Neural crest cell (in vitro differentiated cells): ENCODE measurements at regions not wholly inside any gene's neighbourhood (a gene's known extent, or its start where the extent isn't known, plus 50 kb on each side); places are given as distances from the start of the nearest gene placed in this dataset.

Source experiments
- DNase-seq: peaks from one replicate; pipeline ENCODE4 v3.0.0; 2021; ENCODE audit warnings: low read depth, mixed read lengths, low spot score
- H3K27ac Mint-ChIP-seq: one replicate; pipeline ENCODE4 v1.8.0; 2021; ENCODE audit warnings: mild to moderate bottlenecking, mixed read lengths; ENCODE audit not compliant: unreplicated experiment
- H3K27me3 Mint-ChIP-seq: 2 replicates; pipeline ENCODE4 v1.8.0; 2021; ENCODE audit warnings: low read depth, mild to moderate bottlenecking, mixed read lengths
- H3K36me3 Mint-ChIP-seq: 2 replicates; pipeline ENCODE4 v1.8.0; 2021; ENCODE audit warnings: low read depth, mild to moderate bottlenecking, mixed read lengths
- H3K4me1 Mint-ChIP-seq: 2 replicates; pipeline ENCODE4 v1.8.0; 2021; ENCODE audit warnings: mixed read lengths
- H3K4me3 Mint-ChIP-seq: one replicate; pipeline ENCODE4 v1.8.0; 2021; ENCODE audit warnings: mild to moderate bottlenecking, mixed read lengths
- H3K9me3 Mint-ChIP-seq: 2 replicates; pipeline ENCODE4 v1.8.0; 2021; ENCODE audit warnings: mixed read lengths
- TF ChIP-seq, protein P1 (sequence below): fragments of 200-600 bp; sonication (generic); conservative IDR thresholded peaks from 2 replicates; pipeline ENCODE4 v1.5.0; 2021; ENCODE audit warnings: antibody characterized with exemption, mild to moderate bottlenecking

- TF ChIP-seq, protein P1, sequence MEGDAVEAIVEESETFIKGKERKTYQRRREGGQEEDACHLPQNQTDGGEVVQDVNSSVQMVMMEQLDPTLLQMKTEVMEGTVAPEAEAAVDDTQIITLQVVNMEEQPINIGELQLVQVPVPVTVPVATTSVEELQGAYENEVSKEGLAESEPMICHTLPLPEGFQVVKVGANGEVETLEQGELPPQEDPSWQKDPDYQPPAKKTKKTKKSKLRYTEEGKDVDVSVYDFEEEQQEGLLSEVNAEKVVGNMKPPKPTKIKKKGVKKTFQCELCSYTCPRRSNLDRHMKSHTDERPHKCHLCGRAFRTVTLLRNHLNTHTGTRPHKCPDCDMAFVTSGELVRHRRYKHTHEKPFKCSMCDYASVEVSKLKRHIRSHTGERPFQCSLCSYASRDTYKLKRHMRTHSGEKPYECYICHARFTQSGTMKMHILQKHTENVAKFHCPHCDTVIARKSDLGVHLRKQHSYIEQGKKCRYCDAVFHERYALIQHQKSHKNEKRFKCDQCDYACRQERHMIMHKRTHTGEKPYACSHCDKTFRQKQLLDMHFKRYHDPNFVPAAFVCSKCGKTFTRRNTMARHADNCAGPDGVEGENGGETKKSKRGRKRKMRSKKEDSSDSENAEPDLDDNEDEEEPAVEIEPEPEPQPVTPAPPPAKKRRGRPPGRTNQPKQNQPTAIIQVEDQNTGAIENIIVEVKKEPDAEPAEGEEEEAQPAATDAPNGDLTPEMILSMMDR = no peak
Observed at GRCh38 chr2:58665154-58665553, 424.0 kb upstream of the FANCL start.

GRCh38 chr2:58664523-58665151, 423.5 kb upstream of the FANCL start:
- no peak overlapping the region for H3K27ac Mint-ChIP-seq
- no peaks in the 10 kb centered on the region for H3K9me3 Mint-ChIP-seq
- no peaks in the 10 kb centered on the region for H3K4me1 Mint-ChIP-seq

More at GRCh38 chr2:58665154-58665553, 424.0 kb upstream of the FANCL start:
- DNase-seq = no peak
- Mint-ChIP-seq H3K27me3 (no peaks in the 10 kb centered on the region), H3K36me3 (no peaks in the 10 kb centered on the region), H3K4me3 (no peak overlapping the region), H3K9me3 (no peaks in the 10 kb centered on the region), H3K27ac (no peak overlapping the region), H3K4me1 (no peaks in the 10 kb centered on the region)

DNA sequence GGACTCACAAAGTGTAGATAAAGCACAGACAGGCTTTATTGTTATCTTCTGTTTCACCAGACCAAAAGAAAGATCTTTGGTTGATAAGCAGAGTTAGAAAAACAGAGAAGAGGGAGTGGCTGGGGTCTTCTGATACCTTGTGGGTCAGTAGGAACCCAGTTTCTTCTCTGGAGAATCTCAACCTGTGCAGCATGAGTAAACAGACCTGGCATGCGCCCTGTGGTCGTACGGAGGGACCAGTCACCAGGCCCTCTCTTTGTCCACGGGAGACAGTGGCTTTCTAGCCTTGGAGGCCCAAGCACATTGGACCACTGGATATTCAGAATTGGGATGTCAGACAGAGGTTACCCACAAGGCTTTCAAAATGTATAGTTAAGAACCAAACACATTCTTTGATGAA, 418.9 kb upstream of the FANCL start:
- DNase-seq = no peak
- Mint-ChIP-seq H3K27me3 (no peaks in the 10 kb centered on the region), H3K4me1 (no peaks in the 10 kb centered on the region), H3K9me3 (no peaks in the 10 kb centered on the region), H3K36me3 (no peaks in the 10 kb centered on the region), H3K4me3 (no peak overlapping the region), H3K27ac (no peak overlapping the region)
- TF ChIP-seq, protein P1 = no peak

More at GRCh38 chr2:58664523-58665151, 423.5 kb upstream of the FANCL start:
- Mint-ChIP-seq H3K36me3 (no peaks in the 10 kb centered on the region), H3K4me3 (no peak overlapping the region), H3K27me3 (no peaks in the 10 kb centered on the region)
- DNase-seq = no peak
- TF ChIP-seq, protein P1 = no peak

DNA sequence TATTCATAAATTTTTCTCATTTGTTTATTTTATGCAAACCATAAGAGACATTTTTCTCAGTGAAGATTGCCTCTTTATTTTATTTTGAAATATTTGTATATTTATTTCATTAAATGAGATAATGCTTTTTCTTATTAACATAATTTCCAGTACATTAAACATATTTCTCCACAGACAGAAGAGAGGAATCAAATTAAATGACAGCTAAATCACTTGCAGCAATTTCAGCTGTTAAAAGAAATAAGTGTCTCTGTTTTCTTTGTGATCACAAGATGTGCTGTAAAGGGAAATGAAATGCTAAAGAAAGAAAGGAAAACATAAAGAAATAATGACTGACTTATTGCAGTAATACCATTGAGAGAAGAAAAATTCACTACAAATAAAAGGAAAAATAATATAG, 414.0 kb upstream of the FANCL start:
- H3K4me1 Mint-ChIP-seq = no peaks in the 10 kb centered on the region

DNA sequence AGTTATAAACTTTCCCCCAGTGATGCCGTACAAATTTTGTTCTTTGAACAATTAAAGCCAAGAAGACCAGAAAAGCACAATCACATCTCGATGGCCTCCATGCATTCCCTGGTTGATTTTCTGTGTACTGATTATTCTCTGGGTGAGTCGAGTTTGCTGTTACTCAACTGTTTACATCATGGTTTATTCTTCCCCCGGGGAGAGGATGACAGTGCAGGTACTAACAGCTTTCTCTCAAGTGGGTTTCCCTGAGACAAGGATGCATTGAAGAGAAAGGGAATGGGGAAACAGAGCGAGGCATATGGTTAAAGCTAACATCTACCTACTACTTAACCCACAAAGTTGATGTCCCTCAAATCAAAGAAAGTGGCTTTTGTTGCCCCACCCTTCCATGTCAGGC, 410.8 kb upstream of the FANCL start:
- DNase-seq = no peak
- Mint-ChIP-seq H3K4me3 (no peak overlapping the region), H3K27ac (peak overlapping the region; percentile 51)

More for the DNA sequence above, 414.0 kb upstream of the FANCL start:
- TF ChIP-seq, protein P1 = no peak
- Mint-ChIP-seq H3K27me3 (no peaks in the 10 kb centered on the region), H3K27ac (no peak overlapping the region), H3K36me3 (no peaks in the 10 kb centered on the region), H3K4me3 (no peak overlapping the region), H3K9me3 (no peaks in the 10 kb centered on the region)
- no peak for DNase-seq

More for the DNA sequence above, 410.8 kb upstream of the FANCL start:
- Mint-ChIP-seq H3K4me1 (no peaks in the 10 kb centered on the region), H3K9me3 (no peaks in the 10 kb centered on the region), H3K36me3 (no peaks in the 10 kb centered on the region), H3K27me3 (no peaks in the 10 kb centered on the region)
- TF ChIP-seq, protein P1 = no peak
